Right lobe of liver (tissue), 6 donors: ENCODE measurements at regions not wholly inside any gene's neighbourhood (a gene's known extent, or its start where the extent isn't known, plus 50 kb on each side); places are given as distances from the start of the nearest gene placed in this dataset.

ENCODE experiments used
- ATAC-seq, 4 donors: fragments of 200-7000 bp; cut with Tn5 transposase; one replicate each; pipeline ENCODE4 v1.9.1; 2020; ENCODE audit warnings: mild to moderate bottlenecking in 4 of 4, moderate library complexity in 4 of 4
- DNase-seq, 3 donors: peaks; one replicate each; pipeline ENCODE4 v3.0.0-alpha.2; 2020
- H3K27ac ChIP-seq, 3 donors: fragments of 200-600 bp; one replicate each; pipeline ENCODE4 v1.8.0; 2022
- H3K27me3 ChIP-seq, 2 donors: fragments of 200-600 bp; one replicate each; pipeline ENCODE4 v1.8.0; 2022
- H3K36me3 ChIP-seq, 4 donors: fragments of 200-600 bp; sonication (generic) in 1 of 4; one replicate each; pipeline versions ENCODE4 v1.5.1 to v1.8.0; 2017 to 2022; ENCODE audit warnings: control low read depth in 1 of 4
- H3K4me1 ChIP-seq, 4 donors: fragments of 200-600 bp; sonication (generic) in 1 of 4; one replicate each; pipeline versions ENCODE4 v1.5.1 to v1.8.0; 2017 to 2022; ENCODE audit warnings: control low read depth in 1 of 4
- H3K4me3 ChIP-seq, 3 donors: fragments of 200-600 bp; one replicate each; pipeline ENCODE4 v1.8.0; 2022
- H3K9me3 ChIP-seq, 4 donors: fragments of 200-600 bp; sonication (generic) in 1 of 4; one replicate each; pipeline versions ENCODE4 v1.5.1 to v1.8.0; 2017 to 2022; ENCODE audit warnings: control low read depth in 1 of 4
- CTCF ChIP-seq, 4 donors: fragments of 200-600 bp in 3 of 4; fragments of 450-650 bp in 1 of 4; IDR thresholded peaks; one replicate each; pipeline versions ENCODE4 v1.5.1 to v1.8.0; 2016 to 2022; ENCODE audit warnings: antibody characterized with exemption in 4 of 4, mild to moderate bottlenecking in 2 of 4
- POLR2A ChIP-seq: fragments of 450-650 bp; IDR thresholded peaks from one replicate; pipeline ENCODE4 v1.6.1; 2017; ENCODE audit warnings: antibody characterized with exemption, mild to moderate bottlenecking
- WGBS: methylation state at CpG from one replicate; pipeline ENCODE4 v1.1.6; 2018; ENCODE audit warnings: low coverage, low lambda C conversion rate; ENCODE audit not compliant: insufficient coverage; ENCODE audit errors: missing lambda C conversion rate; 5-methylcytosine and 5-hydroxymethylcytosine counted together
- intact Hi-C, 2 donors: fragments of 100-400 bp; cut with DNase I; formaldehyde crosslinking; loops; one replicate each; pipeline versions ENCODE4 v1.11.2 to v1.14.1; 2022
- donor health status: DM: no; HTN: yes; CAD: no.
- donor health status: DM: no; HTN: no; CAD: no.
- donor health status: DM: no; HTN: no; CAD: no.
- donor health status: DM: no; HTN: yes; CAD: no.
- donor health status: DM: no; HTN: yes; CAD: no.

GRCh38 chr7:94834359-94834758 is 73.0 kb upstream of the PPP1R9A start:
- Histone ChIP-seq H3K27ac (no peak overlapping the region), H3K4me3 (no peak overlapping the region), H3K36me3 (no peaks in the 10 kb centered on the region), H3K27me3 (no peaks in the 10 kb centered on the region), H3K9me3 (no peaks in the 10 kb centered on the region), H3K4me1 (no peaks in the 10 kb centered on the region)
- intact Hi-C loops, result no loop called here
- WGBS, result 72% methylated on average over 2 of the region's 2 CpGs
- no peak for DNase-seq
- TF ChIP-seq CTCF (IDR thresholded peaks at IDR 0.05) (no peak), POLR2A (no peak)
- ATAC-seq, result no peak

GRCh38 chr7:94838717-94839116 is 68.7 kb upstream of the PPP1R9A start:
- no peaks in the 10 kb centered on the region for H3K36me3 ChIP-seq
- H3K4me1 ChIP-seq, result no peaks in the 10 kb centered on the region
- H3K27me3 ChIP-seq, result no peaks in the 10 kb centered on the region
- H3K9me3 ChIP-seq, result no peaks in the 10 kb centered on the region
- no peak overlapping the region for H3K27ac ChIP-seq
- ATAC-seq (no peak), DNase-seq (no peak)
- no peak overlapping the region for H3K4me3 ChIP-seq
- no peak for TF ChIP-seq POLR2A
- no peak for TF ChIP-seq CTCF (IDR thresholded peaks at IDR 0.05)
- intact Hi-C loops, result no loop called here
- WGBS, result 98% methylated on average over 3 of the region's 3 CpGs

GRCh38 chr7:94843553-94843952 is 63.8 kb upstream of the PPP1R9A start:
- intact Hi-C loops, result no loop called here
- no peaks in the 10 kb centered on the region for H3K9me3 ChIP-seq
- no peak overlapping the region for H3K4me3 ChIP-seq
- TF ChIP-seq CTCF (IDR thresholded peaks at IDR 0.05) (no peak), POLR2A (no peak)
- no peak for ATAC-seq
- H3K27ac ChIP-seq, result no peak overlapping the region
- no peaks in the 10 kb centered on the region for H3K36me3 ChIP-seq
- DNase-seq, result no peak
- 75% methylated on average over 1 of the region's 1 CpG for WGBS
- H3K27me3 ChIP-seq, result no peaks in the 10 kb centered on the region
- H3K4me1 ChIP-seq, result no peaks in the 10 kb centered on the region

- H3K4me3 ChIP-seq, result no peak overlapping the region
- no peak for TF ChIP-seq CTCF (IDR thresholded peaks at IDR 0.05)
- TF ChIP-seq POLR2A, result no peak
- DNase-seq (no peak), ATAC-seq (no peak)
- intact Hi-C loops, result no loop called here
- H3K9me3 ChIP-seq, result no peaks in the 10 kb centered on the region
- no peaks in the 10 kb centered on the region for H3K27me3 ChIP-seq
- no peaks in the 10 kb centered on the region for H3K4me1 ChIP-seq
- no peak overlapping the region for H3K27ac ChIP-seq
- no peaks in the 10 kb centered on the region for H3K36me3 ChIP-seq
- 74% methylated on average over 2 of the region's 2 CpGs for WGBS
These were observed 58.9 kb upstream of the PPP1R9A start for GRCh38 chr7:94848531-94848930.

GRCh38 chr7:94848992-94849576 is 58.3 kb upstream of the PPP1R9A start:
- H3K27ac ChIP-seq, result no peak overlapping the region
- TF ChIP-seq POLR2A, result no peak
- ATAC-seq, result peak in 1 of 4 donors; percentile 10

More at GRCh38 chr7:94848992-94849576, 58.3 kb upstream of the PPP1R9A start:
- H3K4me3 ChIP-seq, result no peak overlapping the region
- 84% methylated on average over 5 of the region's 33 CpGs for WGBS
- H3K36me3 ChIP-seq, result no peaks in the 10 kb centered on the region
- H3K27me3 ChIP-seq, result no peaks in the 10 kb centered on the region
- no peaks in the 10 kb centered on the region for H3K4me1 ChIP-seq
- no peaks in the 10 kb centered on the region for H3K9me3 ChIP-seq
- intact Hi-C loops, result no loop called here
- DNase-seq, result no peak
